A549 (cell line): ENCODE measurements at regions not wholly inside any gene's neighbourhood (a gene's known extent, or its start where the extent isn't known, plus 50 kb on each side); places are given as distances from the start of the nearest gene placed in this dataset.

ENCODE experiments used
- CHD2 ChIP-seq: fragments of 150-350 bp; IDR thresholded peaks from 2 replicates; pipeline ENCODE4 v1.6.1; 2014; ENCODE audit warnings: low read length; ENCODE audit not compliant: partially characterized antibody
- EHMT2 ChIP-seq: fragments of 200-600 bp; sonication (generic); IDR thresholded peaks from 2 replicates; pipeline ENCODE4 v1.6.1; 2016; ENCODE audit warnings: antibody characterized with exemption, low read depth, mild to moderate bottlenecking, moderate library complexity
- MYC ChIP-seq: IDR thresholded peaks from 2 replicates; pipeline ENCODE4 v1.6.1; 2012; ENCODE audit warnings: mild to moderate bottlenecking, inconsistent platforms, low read length, improper control_type of control experiment, borderline replicate concordance
- NPAS2 ChIP-seq: fragments of 250-450 bp; sonication (Bioruptor Pico); IDR thresholded peaks from 2 replicates; pipeline ENCODE4 v1.8.0; 2022; ENCODE audit warnings: mild to moderate bottlenecking, moderate library complexity, borderline replicate concordance
- POLR2A ChIP-seq: IDR thresholded peaks from 2 replicates; pipeline ENCODE4 v1.6.1; 2012; ENCODE audit warnings: mild to moderate bottlenecking, low read length
- TF ChIP-seq, protein P1 (sequence below): fragments of >200 bp; sonication (Bioruptor Twin); formaldehyde crosslinking; IDR thresholded peaks from 3 replicates; pipeline ENCODE4 v1.5.1; 2016
- TF ChIP-seq, protein P2 (sequence below): IDR thresholded peaks from 2 replicates; pipeline ENCODE4 v1.6.1; 2012
- TF ChIP-seq, protein P3 (sequence below): fragments of 450-650 bp; IDR thresholded peaks from 2 replicates; pipeline ENCODE4 v1.6.1; 2014; ENCODE audit warnings: antibody characterized with exemption

DNA sequence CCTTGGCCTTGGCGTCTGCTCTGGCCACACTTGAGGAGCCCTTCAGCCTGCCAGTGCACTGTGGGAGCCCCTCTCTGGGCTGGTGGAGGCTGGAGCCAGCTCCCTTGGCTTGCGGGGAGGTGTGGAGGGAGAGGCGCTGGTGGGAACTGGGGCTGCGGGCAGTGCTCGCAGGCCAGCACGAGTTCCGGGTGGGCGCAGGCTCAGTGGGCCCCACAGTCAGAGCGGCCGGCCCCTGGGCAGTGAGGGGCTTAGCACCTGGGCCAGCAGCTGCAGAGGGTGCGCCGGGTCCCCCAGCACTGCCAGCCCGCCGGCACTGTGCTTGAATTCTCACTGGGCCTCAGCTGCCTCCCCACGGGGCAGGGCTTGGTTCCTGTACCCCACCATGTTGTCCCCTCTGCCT lies 68.7 kb upstream of the KCNAB1 start:
- TF ChIP-seq CHD2 = no peak
- TF ChIP-seq MYC = no peak
- TF ChIP-seq, protein P1, sequence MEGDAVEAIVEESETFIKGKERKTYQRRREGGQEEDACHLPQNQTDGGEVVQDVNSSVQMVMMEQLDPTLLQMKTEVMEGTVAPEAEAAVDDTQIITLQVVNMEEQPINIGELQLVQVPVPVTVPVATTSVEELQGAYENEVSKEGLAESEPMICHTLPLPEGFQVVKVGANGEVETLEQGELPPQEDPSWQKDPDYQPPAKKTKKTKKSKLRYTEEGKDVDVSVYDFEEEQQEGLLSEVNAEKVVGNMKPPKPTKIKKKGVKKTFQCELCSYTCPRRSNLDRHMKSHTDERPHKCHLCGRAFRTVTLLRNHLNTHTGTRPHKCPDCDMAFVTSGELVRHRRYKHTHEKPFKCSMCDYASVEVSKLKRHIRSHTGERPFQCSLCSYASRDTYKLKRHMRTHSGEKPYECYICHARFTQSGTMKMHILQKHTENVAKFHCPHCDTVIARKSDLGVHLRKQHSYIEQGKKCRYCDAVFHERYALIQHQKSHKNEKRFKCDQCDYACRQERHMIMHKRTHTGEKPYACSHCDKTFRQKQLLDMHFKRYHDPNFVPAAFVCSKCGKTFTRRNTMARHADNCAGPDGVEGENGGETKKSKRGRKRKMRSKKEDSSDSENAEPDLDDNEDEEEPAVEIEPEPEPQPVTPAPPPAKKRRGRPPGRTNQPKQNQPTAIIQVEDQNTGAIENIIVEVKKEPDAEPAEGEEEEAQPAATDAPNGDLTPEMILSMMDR = no peak
- TF ChIP-seq EHMT2 = no peak
- TF ChIP-seq POLR2A = no peak
- TF ChIP-seq NPAS2 = no peak
- TF ChIP-seq, protein P2, sequence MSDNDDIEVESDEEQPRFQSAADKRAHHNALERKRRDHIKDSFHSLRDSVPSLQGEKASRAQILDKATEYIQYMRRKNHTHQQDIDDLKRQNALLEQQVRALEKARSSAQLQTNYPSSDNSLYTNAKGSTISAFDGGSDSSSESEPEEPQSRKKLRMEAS = no peak
- TF ChIP-seq, protein P3, sequence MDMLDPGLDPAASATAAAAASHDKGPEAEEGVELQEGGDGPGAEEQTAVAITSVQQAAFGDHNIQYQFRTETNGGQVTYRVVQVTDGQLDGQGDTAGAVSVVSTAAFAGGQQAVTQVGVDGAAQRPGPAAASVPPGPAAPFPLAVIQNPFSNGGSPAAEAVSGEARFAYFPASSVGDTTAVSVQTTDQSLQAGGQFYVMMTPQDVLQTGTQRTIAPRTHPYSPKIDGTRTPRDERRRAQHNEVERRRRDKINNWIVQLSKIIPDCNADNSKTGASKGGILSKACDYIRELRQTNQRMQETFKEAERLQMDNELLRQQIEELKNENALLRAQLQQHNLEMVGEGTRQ = no peak
